ENCODE measurements at regions not wholly inside any gene's neighbourhood (a gene's known extent, or its start where the extent isn't known, plus 50 kb on each side); places are given as distances from the start of the nearest gene placed in this dataset.
"Not testable (repeated sequence)": the region's sequence is repeated elsewhere in the genome, so short reads cannot be mapped to it uniquely, and the experiment has no call there.

- no peak for DNase-seq (ENCODE audit: low spot score)
Observed at GRCh38 chr16:16940351-16940750, 530.4 kb downstream of the XYLT1 start.

- DNase-seq (ENCODE audit: low spot score) = not testable (repeated sequence)
Observed at GRCh38 chr16:16942849-16943248, 527.9 kb downstream of the XYLT1 start.

DNA sequence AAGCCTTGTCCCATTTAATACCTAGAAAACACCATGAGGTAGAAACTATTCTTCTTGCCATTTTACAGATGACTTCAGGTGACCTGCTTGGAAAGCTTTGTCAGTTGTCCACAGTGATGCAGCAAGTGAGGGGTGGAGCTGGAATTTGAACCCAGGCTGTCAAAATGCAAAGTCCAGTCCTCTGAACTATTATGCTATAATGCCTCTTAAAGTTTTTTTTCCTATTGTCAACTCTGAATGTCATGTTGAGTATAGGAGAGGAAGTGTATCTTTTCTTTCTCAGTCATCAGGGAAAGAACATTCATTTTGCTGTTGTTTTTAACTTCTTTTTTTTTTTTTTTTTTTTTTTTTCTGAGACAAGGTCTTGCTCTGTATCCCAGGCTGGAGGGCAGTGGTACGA is 525.6 kb downstream of the XYLT1 start:
- no peak for DNase-seq (ENCODE audit: low spot score)

- no peak for DNase-seq (ENCODE audit: low spot score)
Observed at GRCh38 chr16:16956376-16956775, 514.4 kb downstream of the XYLT1 start.

DNA sequence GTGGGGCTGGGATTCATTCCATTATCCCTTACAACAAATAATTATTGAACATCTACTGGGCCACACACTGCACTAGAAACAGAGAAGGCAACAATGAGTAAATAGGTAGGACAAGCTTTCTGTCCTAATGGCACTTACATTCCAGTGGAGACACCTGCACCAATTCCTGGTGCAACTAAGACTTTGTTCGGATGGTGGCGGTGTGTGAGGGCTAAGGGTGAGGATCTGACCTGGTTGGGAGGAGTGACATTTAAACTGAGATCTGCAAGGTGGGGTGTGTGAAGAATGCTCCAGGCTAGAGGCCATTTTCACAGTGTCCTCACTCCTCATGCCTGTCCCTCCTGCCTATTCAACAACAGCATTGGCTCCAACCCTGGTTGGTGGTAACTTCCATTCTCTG is 510.0 kb downstream of the XYLT1 start:
- no peak for DNase-seq (ENCODE audit: low spot score)

DNA sequence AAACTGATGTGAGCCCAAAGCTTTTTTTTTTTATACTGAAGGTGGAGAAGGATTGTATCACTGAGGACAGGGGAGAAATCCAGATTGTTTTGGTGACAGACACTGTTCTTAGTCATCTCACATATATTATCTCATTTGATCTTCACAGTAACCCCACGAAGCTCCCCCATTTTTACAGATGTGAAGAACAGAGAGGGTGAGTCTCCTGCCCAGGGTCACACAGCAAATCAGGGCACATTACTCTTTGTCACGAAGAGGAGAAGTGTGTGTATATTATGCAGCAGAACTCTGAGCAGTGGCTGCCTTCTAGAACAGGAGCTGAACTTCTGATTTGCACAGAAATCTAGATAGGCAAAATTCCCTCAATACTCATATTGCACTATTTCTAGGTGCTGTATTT is 504.3 kb downstream of the XYLT1 start:
- DNase-seq (ENCODE audit: low spot score) = no peak

DNA sequence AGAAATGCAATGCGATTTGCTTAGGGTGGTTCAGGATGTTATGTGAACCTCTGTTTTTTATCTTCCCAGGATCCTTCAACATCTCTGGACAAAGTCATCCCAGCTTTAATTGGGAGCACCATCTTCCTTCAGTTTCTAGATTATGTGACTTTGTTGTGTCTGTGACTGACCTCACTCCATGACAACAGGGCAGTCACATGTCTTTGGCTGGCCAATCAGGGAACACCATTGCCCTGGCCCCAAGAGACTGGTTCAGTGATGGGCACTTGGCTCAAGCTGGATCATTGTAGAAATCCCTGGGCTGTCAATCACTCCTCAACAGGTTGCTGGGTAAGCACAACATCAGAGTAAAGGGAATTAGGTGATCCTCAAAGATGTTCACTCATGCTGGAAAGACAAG is 499.7 kb downstream of the XYLT1 start:
- DNase-seq (ENCODE audit: low spot score) = no peak

DNA sequence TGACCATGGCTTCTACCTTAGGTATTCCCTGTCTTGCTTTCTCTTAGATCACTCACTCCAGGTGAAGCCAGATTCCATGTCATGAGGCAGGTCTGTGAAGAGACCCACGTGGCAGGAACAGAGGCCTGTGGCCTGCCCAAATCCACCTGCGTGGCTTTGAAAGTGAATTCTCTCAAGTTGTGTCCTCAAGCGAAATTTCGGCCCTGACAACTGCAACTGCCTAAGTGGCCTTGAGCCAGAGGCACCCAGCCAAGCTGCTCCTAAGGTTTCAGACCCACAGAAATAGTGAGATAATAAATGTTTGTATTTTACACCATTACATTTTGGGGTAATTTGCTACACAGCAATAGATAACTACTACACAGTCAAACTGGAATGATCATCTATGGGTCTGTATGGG is 497.9 kb downstream of the XYLT1 start:
- no peak for DNase-seq (ENCODE audit: low spot score)

- DNase-seq (ENCODE audit: low spot score) = no peak
Observed at GRCh38 chr16:16973707-16974591, 496.8 kb downstream of the XYLT1 start.

- DNase-seq (ENCODE audit: low spot score) = no peak
Observed at GRCh38 chr16:16982614-16983013, 488.1 kb downstream of the XYLT1 start.

DNA sequence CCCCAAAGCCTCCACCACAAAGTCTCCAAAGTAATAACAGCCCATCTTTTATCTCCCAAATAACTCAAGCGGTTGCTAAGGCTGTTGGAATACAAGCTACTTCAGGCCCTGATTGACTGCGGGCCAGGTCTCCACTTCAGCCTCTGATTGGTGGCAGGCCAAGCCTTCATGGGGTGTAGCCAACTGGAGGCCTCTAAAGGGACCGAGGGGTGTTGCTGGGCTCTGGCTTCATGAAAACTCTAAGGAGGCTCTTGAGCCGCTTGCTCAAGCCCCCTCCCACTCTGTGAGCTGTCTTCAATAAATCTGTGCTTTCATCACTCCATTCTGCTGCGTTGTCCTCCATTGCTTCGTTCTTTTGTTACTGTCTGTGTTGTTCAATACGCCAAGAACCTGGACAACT is 487.2 kb downstream of the XYLT1 start:
- no peak for DNase-seq (ENCODE audit: low spot score)

DNA sequence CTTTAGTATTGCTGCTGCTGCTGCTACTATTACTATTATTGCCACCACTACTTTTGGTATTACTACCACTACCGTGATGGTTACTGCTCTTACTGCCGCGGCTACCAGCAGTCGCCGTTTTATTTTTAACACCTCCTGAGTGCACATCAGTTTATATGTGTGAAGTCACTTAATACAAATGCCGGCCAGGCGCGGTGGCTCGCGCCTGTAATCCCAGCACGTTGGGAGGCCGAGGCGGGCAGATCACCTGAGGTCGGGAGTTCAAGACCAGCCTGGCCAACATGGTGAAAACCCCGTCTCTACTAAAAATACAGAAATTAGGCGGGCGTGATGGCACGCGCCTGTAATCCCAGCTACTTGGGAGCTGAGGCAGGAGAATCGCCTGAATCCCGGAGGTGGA is 486.7 kb downstream of the XYLT1 start:
- not testable (repeated sequence) for DNase-seq (ENCODE audit: low spot score)

- no peak for DNase-seq (ENCODE audit: low spot score)
Observed at GRCh38 chr16:16985707-16986106, 485.1 kb downstream of the XYLT1 start.

- no peak for DNase-seq (ENCODE audit: low spot score)
Observed at GRCh38 chr16:16988963-16989362, 481.8 kb downstream of the XYLT1 start.

DNA sequence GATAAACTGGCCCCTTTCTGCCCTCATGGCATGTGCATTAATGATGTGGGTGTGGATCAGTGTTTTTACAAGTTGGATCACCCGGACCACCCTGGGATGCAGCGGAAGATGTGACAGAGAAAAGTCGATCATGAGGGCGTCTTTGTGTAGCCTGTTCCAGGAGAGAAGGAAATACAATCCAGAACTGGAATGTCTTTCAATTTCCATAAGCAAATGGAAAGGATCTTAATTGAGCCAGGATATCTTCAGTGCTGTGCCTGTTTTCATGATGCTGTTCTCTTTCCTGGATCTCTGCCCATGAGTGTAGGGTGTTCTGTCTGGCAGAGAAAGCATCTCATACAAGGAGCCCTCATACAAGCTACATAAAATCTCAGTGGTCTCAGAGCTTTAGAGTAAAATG is 481.4 kb downstream of the XYLT1 start:
- no peak for DNase-seq (ENCODE audit: low spot score)

DNA sequence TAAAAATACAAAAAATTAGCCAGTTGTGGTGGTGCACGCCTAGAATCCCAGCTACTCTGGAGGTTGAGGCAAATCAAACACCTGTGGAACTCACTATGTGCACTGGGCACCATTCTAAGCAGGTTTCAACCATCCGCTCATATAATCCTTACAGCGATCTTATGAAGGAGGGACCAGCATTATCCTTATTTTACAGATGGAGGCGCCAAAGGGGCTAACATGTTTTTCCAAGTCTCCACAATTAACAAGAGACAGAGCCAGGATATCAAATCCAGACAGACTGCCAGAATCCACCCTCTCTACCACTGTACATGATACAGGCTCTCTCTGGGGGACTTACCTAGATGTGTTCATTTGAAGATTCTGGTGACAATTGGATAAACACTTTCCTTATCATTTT is 479.0 kb downstream of the XYLT1 start:
- no peak for DNase-seq (ENCODE audit: low spot score)

DNA sequence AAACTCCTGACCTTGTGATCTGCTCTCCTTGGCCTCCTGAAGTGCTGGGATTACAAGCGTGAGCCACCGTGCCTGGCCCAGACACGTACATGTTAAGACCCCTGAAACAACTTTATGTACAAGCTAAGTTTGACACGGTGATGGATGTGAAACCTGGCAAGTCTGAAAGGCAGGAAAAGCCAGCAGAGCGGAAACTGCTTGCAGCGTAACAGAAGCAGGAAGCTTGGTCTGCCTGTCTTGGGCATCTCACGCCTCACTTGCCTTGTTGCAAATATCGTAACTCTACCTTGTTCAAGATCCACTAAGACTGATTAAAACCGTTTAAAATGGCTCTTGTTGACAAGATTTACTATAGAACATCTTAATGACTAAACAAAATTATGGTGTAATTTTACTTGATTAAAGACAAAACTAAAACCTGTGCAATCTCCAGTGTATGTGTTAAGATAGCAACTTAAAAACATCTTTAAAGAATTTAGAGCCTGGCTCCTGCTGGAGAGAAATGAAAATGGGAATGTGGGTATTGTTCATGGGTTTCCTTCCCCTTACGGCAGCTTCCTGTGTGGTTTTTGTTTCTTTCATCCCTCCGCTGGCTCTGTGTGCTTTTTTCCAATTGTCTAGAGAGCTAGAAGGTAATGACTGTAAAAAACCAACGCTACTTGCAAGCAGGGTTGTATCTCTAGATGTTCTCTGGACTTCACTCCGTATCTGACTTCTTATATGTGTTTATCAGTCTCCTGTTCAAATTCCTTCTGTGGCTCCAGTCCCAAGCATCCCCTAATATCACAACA is 477.6 kb downstream of the XYLT1 start:
- peak; percentile 38 for DNase-seq (ENCODE audit: low spot score)

GRCh38 chr16:16994831-16995230 is 475.9 kb downstream of the XYLT1 start:
- DNase-seq (ENCODE audit: low spot score) = no peak

- no peak for DNase-seq (ENCODE audit: low spot score)
Observed at GRCh38 chr16:16996827-16997226, 473.9 kb downstream of the XYLT1 start.

DNA sequence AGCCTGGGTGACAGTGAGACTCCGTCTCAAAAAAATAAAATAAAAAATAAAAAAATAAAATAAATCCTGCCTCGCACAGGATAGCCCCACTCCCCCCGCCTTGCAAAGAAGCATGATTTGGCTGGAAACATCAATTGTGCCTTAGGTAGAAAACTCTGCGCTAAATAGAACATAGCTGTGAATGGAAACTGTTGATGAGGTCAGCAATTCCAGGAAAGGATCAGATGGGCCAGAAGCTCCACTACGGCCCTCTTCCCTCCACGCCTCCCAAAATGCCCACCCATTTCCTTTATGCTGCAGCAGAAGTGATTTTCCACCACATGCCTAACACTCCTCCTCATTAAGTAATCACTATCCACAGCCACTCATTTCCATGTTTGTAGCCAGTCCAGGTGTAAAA is 473.4 kb downstream of the XYLT1 start:
- DNase-seq (ENCODE audit: low spot score) = no peak

- DNase-seq (ENCODE audit: low spot score) = no peak
Observed at GRCh38 chr16:17001471-17001870, 469.3 kb downstream of the XYLT1 start.

DNA sequence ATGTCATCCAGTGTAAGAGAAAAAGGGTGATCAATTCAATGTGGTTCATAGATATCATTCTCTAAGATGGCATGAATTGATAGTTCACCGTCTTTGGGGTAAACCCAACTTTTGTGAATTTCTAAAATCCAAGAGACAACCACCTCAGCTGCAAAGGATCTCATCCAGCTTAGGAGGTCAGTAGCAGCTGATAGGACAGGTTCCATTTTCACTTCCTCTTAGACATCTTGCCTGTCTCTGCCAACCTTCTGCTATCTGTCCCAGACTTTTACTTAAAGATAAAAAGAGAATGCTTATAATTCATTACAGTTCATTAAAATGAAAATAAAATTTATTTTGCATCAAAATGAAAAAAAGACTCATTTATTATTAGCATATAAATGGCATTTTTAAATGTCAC is 468.2 kb downstream of the XYLT1 start:
- DNase-seq (ENCODE audit: low spot score) = no peak

GRCh38 chr16:17005963-17006362 is 464.8 kb downstream of the XYLT1 start:
- not testable (repeated sequence) for DNase-seq (ENCODE audit: low spot score)

All from kidney capillary endothelial cell (primary cell).